HL-60 (cell line): ENCODE measurements at regions not wholly inside any gene's neighbourhood (a gene's known extent, or its start where the extent isn't known, plus 50 kb on each side); places are given as distances from the start of the nearest gene placed in this dataset.

Experiments used
- DNase-seq, 2 experiments: peaks; one replicate each; pipeline ENCODE4 v3.0.0-alpha.2; 2010 to 2020; ENCODE audit warnings: low read depth in 1 of 2, low spot score in 1 of 2
- H3K27ac ChIP-seq: fragments of 250-450 bp; sonication (Bioruptor Pico); replicated peaks from 2 replicates; pipeline ENCODE4 v1.5.1; 2020; ENCODE audit warnings: mild to moderate bottlenecking, moderate library complexity
- H3K27me3 ChIP-seq: fragments of 250-450 bp; sonication (Bioruptor Pico); 2 replicates; pipeline ENCODE4 v1.5.1; 2021; ENCODE audit warnings: mild to moderate bottlenecking, moderate library complexity; ENCODE audit not compliant: insufficient read depth, poor library complexity, severe bottlenecking
- H3K4me3 ChIP-seq: replicated peaks from 2 replicates; pipeline ENCODE4 v1.5.1; 2011; ENCODE audit warnings: mild to moderate bottlenecking, control low read depth, low read length; ENCODE audit not compliant: insufficient read depth
- GABPA ChIP-seq: IDR thresholded peaks from 2 replicates; pipeline ENCODE4 v1.6.1; 2012; ENCODE audit warnings: low read depth
- POLR2AphosphoS5 ChIP-seq: IDR thresholded peaks from 2 replicates; pipeline ENCODE4 v1.6.1; 2012; ENCODE audit warnings: low read depth
- SPI1 ChIP-seq: IDR thresholded peaks from 2 replicates; pipeline ENCODE4 v1.6.1; 2012; ENCODE audit warnings: low read depth, mild to moderate bottlenecking, borderline replicate concordance
- TF ChIP-seq, protein P1 (sequence below): IDR thresholded peaks from one replicate; pipeline ENCODE4 v1.5.1; 2011; ENCODE audit warnings: low read length, control low read depth, inconsistent platforms; ENCODE audit not compliant: insufficient read depth
- TF ChIP-seq, protein P2 (sequence below): IDR thresholded peaks from 2 replicates; pipeline ENCODE4 v1.6.1; 2012; ENCODE audit warnings: low read depth; ENCODE audit not compliant: insufficient replicate concordance

- no peak for DNase-seq
Observed at GRCh38 chr9:131809941-131810344, 70.1 kb upstream of the RAPGEF1 start.

GRCh38 chr9:131808291-131808690 lies 68.4 kb upstream of the RAPGEF1 start:
- Histone ChIP-seq H3K4me3 (no peak overlapping the region), H3K27me3 (peaks cover 2% of the 10 kb centered on the region), H3K27ac (no peak overlapping the region)
- TF ChIP-seq, protein P1, sequence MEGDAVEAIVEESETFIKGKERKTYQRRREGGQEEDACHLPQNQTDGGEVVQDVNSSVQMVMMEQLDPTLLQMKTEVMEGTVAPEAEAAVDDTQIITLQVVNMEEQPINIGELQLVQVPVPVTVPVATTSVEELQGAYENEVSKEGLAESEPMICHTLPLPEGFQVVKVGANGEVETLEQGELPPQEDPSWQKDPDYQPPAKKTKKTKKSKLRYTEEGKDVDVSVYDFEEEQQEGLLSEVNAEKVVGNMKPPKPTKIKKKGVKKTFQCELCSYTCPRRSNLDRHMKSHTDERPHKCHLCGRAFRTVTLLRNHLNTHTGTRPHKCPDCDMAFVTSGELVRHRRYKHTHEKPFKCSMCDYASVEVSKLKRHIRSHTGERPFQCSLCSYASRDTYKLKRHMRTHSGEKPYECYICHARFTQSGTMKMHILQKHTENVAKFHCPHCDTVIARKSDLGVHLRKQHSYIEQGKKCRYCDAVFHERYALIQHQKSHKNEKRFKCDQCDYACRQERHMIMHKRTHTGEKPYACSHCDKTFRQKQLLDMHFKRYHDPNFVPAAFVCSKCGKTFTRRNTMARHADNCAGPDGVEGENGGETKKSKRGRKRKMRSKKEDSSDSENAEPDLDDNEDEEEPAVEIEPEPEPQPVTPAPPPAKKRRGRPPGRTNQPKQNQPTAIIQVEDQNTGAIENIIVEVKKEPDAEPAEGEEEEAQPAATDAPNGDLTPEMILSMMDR, result no peak
- no peak for TF ChIP-seq GABPA
- TF ChIP-seq, protein P2, sequence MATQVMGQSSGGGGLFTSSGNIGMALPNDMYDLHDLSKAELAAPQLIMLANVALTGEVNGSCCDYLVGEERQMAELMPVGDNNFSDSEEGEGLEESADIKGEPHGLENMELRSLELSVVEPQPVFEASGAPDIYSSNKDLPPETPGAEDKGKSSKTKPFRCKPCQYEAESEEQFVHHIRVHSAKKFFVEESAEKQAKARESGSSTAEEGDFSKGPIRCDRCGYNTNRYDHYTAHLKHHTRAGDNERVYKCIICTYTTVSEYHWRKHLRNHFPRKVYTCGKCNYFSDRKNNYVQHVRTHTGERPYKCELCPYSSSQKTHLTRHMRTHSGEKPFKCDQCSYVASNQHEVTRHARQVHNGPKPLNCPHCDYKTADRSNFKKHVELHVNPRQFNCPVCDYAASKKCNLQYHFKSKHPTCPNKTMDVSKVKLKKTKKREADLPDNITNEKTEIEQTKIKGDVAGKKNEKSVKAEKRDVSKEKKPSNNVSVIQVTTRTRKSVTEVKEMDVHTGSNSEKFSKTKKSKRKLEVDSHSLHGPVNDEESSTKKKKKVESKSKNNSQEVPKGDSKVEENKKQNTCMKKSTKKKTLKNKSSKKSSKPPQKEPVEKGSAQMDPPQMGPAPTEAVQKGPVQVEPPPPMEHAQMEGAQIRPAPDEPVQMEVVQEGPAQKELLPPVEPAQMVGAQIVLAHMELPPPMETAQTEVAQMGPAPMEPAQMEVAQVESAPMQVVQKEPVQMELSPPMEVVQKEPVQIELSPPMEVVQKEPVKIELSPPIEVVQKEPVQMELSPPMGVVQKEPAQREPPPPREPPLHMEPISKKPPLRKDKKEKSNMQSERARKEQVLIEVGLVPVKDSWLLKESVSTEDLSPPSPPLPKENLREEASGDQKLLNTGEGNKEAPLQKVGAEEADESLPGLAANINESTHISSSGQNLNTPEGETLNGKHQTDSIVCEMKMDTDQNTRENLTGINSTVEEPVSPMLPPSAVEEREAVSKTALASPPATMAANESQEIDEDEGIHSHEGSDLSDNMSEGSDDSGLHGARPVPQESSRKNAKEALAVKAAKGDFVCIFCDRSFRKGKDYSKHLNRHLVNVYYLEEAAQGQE, result no peak
- TF ChIP-seq POLR2AphosphoS5, result no peak
- no peak for TF ChIP-seq SPI1
- no peak for DNase-seq

More at GRCh38 chr9:131809941-131810344, 70.1 kb upstream of the RAPGEF1 start:
- TF ChIP-seq POLR2AphosphoS5, result no peak
- TF ChIP-seq, protein P2, result no peak
- TF ChIP-seq, protein P1, result no peak
- no peak for TF ChIP-seq GABPA
- TF ChIP-seq SPI1, result no peak
- Histone ChIP-seq H3K4me3 (no peak overlapping the region), H3K27ac (no peak overlapping the region), H3K27me3 (peaks cover 2% of the 10 kb centered on the region)

- H3K27me3 ChIP-seq, result peaks cover 2% of the 10 kb centered on the region
Observed at GRCh38 chr9:131807144-131807983, 67.5 kb upstream of the RAPGEF1 start.

More at GRCh38 chr9:131807144-131807983, 67.5 kb upstream of the RAPGEF1 start:
- Histone ChIP-seq H3K27ac (no peak overlapping the region), H3K4me3 (no peak overlapping the region)
- DNase-seq, result no peak
- no peak for TF ChIP-seq POLR2AphosphoS5
- TF ChIP-seq, protein P1, result no peak
